ENCODE measurements at regions not wholly inside any gene's neighbourhood (a gene's known extent, or its start where the extent isn't known, plus 50 kb on each side); places are given as distances from the start of the nearest gene placed in this dataset.
"Not testable (repeated sequence)": the region's sequence is repeated elsewhere in the genome, so short reads cannot be mapped to it uniquely, and the experiment has no call there.

DNA sequence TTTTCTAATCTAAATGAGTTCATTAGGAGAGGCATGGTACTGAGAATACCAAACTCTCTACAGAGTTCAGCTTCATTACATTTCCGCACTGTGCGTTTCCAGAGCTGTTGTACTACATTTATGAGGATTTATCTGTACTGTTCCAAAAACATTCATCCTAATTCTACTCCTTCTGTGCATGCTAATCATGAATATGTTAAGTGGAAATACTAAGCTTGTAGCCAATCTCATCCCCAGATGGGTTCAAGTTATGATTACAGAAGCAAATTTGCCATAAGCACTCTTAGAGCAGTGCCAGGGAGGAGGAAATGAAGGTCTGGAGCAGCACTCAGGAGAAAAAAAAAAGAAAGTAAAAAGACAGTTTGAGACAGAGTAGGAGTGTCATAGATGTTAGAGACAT, 544.3 kb downstream of the GBE1 start:
- intact Hi-C loops (cut with DNase I): no loop called here
- no peak for DNase-seq

DNA sequence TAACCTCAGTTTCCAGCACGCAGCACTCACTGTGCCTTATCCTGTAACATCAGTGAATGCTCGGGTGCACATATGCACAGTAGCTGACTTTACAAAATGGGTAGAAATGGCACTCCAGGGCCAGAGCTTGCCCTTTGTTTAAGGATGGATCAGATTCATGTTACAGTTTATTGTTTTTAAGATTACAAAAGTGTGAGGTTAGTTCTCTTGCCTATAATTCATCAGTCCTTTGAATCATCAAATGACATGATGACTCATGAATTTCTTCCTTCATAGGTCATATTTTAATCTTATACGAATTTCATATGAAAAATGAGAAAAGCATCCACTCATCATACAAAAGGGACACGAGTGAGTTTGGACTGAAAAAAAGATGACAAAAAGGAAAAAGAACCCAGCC, 545.3 kb downstream of the GBE1 start:
- DNase-seq: no peak
- intact Hi-C loops (cut with DNase I): no loop called here

- intact Hi-C loops (cut with DNase I): no loop called here
- no peak for DNase-seq
These were observed 546.8 kb downstream of the GBE1 start for GRCh38 chr3:81214631-81215030.

DNA sequence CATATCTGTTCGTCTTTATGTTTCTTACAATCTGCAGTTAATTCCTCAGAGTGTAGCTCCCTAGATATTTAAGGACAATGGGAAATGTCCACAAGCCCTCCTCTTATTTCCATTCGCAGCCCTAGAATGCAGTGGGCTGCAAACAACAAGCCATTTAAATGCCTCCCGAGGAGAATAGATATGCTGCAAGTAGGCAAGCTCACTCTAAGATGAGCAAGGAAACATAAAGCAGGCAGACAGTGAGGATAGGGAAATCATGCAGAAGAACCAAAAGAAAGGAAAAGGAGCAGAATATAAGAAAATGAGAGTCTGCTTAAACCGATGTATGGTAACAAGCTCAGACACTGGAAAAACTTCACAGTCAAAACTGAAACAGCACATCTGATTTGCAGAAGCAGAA, 561.9 kb downstream of the GBE1 start:
- intact Hi-C loops (cut with DNase I): no loop called here
- DNase-seq: no peak

GRCh38 chr3:81198756-81199155, 562.7 kb downstream of the GBE1 start:
- DNase-seq: no peak

GRCh38 chr3:81198216-81198615, 563.2 kb downstream of the GBE1 start:
- DNase-seq: no peak
- intact Hi-C loops (cut with DNase I): no loop called here

More at GRCh38 chr3:81198756-81199155, 562.7 kb downstream of the GBE1 start:
- intact Hi-C loops (cut with DNase I): no loop called here

GRCh38 chr3:81197386-81197785, 564.1 kb downstream of the GBE1 start:
- DNase-seq: no peak
- intact Hi-C loops (cut with DNase I): no loop called here

DNA sequence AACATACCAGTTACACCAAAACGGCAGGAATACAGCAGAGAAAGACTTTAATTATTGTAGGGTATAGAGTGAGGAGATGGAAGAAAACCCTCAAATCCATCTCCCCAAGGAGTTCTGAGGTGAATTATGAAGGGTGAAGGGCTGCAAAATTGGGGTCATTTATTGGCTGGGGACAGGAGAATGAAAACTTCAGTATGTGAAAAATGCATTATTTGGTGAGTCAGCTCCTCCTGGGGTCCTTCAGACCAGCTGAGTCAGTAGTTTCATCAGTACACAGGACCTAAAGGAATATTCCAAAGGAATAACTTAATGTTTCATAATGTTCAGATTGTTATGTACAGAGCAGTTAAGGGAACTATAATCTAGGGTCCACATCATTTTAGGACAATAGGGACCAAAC, 566.0 kb downstream of the GBE1 start:
- intact Hi-C loops (cut with DNase I): no loop called here
- DNase-seq: no peak

GRCh38 chr3:81186412-81186811, 575.0 kb downstream of the GBE1 start:
- intact Hi-C loops (cut with DNase I): no loop called here
- no peak for DNase-seq

DNA sequence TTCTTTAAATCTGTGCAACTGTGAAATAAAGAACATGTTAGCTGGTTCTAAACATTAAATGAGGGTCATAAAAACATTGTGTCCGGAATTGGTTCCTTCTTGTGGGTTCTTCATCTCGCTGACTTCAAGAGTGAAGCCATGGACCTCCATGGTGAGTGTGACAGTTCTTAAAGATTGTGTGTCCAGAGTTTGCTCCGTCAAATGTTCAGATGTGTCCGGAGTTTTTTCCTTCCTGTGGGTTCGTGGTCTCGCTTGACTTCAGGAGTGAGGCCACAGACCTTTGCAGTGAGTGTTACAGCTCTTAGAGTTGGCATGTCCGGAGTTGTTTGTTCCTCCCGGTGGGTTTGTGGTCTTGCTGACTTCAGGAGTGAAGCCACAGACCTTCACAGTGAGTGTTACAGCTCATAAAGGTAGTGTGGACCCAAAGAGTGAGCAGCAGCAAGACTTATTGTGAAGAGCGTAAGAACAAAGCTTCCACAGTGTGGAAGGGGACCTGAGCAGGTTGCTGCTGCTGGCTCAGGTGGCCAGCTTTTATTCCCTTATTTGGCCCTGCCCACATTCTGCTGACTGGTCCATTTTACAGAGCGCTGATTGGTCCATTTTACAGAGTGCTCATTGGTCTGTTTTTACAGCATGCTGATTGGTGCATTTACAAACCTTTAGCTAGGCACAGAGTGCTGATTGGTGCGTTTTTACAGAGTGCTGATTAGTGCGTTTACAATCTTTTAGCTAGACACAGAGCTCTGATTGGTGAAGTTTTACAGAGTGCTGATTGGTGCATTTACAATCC, 579.2 kb downstream of the GBE1 start:
- intact Hi-C loops (cut with DNase I); DNase-seq: not testable (repeated sequence)

- intact Hi-C loops (cut with DNase I): no loop called here
- no peak for DNase-seq
These were observed 587.9 kb downstream of the GBE1 start for GRCh38 chr3:81173514-81173913.

- DNase-seq: no peak
- intact Hi-C loops (cut with DNase I): no loop called here
These were observed 591.1 kb downstream of the GBE1 start for GRCh38 chr3:81170298-81170697.

GRCh38 chr3:81164806-81165205, 596.6 kb downstream of the GBE1 start:
- intact Hi-C loops (cut with DNase I): no loop called here

DNA sequence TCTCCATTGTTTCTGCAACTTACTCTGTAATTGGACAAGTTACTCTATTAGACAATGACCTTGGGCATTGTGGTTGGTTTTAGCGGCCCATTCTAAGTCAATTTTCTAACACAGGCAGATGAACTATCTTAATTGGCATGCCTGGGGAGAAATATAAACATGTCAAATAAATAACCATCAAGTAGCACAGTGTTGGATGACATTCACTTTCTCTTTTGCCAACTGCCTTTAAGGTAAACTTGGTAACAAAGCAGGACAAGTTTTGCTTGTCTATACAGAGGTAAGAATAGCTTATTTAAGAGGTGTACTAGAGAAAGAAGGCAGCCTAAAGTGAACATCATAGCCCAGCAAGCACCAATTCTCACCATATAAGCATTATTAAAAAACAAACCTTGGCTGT, 599.6 kb downstream of the GBE1 start:
- no peak for DNase-seq
- intact Hi-C loops (cut with DNase I): no loop called here

More at GRCh38 chr3:81164806-81165205, 596.6 kb downstream of the GBE1 start:
- DNase-seq: no peak

GRCh38 chr3:81161100-81161499, 600.3 kb downstream of the GBE1 start:
- DNase-seq: no peak
- intact Hi-C loops (cut with DNase I): no loop called here

DNA sequence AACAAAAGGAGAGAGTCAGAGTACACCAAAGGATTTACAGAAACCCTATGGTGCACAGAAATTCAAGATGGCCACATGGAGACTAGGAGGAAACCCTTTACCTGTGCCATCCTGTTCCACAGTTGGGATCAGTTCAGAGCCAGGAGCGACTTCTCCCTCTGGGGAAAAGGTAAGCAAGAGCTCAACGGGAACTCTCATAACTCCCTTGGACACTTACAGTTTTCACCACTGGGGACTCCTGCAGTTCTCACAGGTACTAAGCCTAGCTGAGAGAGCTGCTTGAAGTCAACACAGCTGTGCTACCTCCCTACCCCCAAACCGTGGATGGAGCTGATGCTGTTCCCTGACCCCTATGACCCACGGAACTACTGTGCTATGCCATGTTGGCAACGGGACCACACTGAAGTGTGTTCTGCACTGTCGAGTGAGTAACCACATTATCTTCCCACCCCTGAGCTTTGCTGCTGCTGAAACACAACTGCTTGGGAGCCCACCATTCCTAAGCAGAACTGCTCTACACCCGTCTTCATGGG, 606.8 kb downstream of the GBE1 start:
- DNase-seq: no peak
- intact Hi-C loops (cut with DNase I): no loop called here

DNA sequence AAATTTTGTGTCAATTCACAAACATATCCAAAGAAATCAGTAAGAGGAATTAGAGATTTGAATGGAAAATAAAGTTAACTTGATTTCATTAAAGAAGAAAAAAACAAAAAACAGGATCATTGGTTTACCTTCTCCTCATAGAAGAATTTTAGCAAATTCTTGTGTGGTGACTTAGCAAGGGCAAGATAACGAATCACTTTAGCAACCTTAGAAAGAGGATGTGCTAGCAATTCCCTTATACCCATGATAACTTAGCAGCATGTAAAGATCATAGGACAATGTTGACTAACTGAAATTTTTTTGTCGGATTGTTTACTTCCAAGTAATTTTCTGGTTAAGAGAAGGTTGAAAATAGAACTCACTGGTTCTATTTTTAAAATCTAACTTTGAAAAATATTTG, 609.3 kb downstream of the GBE1 start:
- no peak for DNase-seq
- intact Hi-C loops (cut with DNase I): no loop called here

GRCh38 chr3:81132995-81133394, 628.5 kb downstream of the GBE1 start:
- DNase-seq: no peak
- intact Hi-C loops (cut with DNase I): no loop called here

DNA sequence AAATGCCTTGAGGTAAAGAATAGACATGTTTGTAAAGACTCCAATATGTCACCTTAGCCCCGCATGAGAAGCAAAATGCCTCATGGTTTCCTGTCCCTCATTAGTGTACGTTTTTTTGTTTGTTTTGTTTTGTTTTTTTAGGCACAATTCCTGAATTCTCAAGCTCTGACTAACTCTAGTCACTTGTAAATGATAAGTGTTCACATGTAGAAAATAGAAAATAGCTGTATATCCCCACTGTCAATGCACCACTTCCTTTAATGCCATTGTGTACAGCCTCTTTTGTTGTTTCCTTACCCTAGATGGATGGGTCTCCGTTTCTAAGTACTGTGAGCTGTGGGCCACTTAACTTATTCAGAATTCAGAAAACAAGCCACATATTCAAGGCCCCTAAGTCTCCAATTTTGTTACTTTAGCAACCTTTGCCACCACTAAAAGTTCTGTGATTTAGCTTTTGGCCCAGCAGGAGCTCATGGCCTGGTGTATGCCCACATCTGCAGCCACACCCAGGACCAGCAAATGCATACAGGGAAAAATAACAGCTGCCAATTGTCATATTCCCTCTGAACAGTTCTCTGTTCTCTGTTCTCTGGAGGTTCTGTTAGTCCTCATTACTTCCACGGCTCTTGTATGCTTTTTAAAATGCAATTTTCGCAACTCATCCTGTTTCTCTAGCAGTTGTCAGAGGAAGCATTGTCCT, 655.5 kb downstream of the GBE1 start:
- DNase-seq: no peak
- intact Hi-C loops (cut with DNase I): no loop called here

GRCh38 chr3:81105206-81105605, 656.2 kb downstream of the GBE1 start:
- intact Hi-C loops (cut with DNase I): no loop called here
- no peak for DNase-seq

GRCh38 chr3:81097889-81098288, 663.6 kb downstream of the GBE1 start:
- intact Hi-C loops (cut with DNase I): no loop called here
- DNase-seq: no peak
